H7 (cell line): ENCODE measurements at regions not wholly inside any gene's neighbourhood (a gene's known extent, or its start where the extent isn't known, plus 50 kb on each side); places are given as distances from the start of the nearest gene placed in this dataset.

Experiments
- DNase-seq: peaks from one replicate; pipeline ENCODE4 v3.0.0; 2012
- H3K27me3 ChIP-seq: 2 replicates; pipeline ENCODE4 v1.6.0; 2011; ENCODE audit warnings: mild to moderate bottlenecking, low read length; ENCODE audit not compliant: control insufficient read depth, insufficient read depth
- H3K36me3 ChIP-seq: replicated peaks from 2 replicates; pipeline ENCODE4 v1.5.1; 2011; ENCODE audit warnings: low read length; ENCODE audit not compliant: control insufficient read depth, insufficient read depth
- H3K4me3 ChIP-seq: 2 replicates; pipeline ENCODE4 v1.5.1; 2011; ENCODE audit warnings: low read depth, mild to moderate bottlenecking, control low read depth, low read length, moderate library complexity; ENCODE audit not compliant: insufficient read depth

- no peak for DNase-seq
- no peaks in the 10 kb centered on the region for H3K27me3 ChIP-seq
- no peak overlapping the region for H3K4me3 ChIP-seq
- no peaks in the 10 kb centered on the region for H3K36me3 ChIP-seq
These were observed 212.3 kb downstream of the MTERF1 start for GRCh38 chr7:91668217-91668616.

DNA sequence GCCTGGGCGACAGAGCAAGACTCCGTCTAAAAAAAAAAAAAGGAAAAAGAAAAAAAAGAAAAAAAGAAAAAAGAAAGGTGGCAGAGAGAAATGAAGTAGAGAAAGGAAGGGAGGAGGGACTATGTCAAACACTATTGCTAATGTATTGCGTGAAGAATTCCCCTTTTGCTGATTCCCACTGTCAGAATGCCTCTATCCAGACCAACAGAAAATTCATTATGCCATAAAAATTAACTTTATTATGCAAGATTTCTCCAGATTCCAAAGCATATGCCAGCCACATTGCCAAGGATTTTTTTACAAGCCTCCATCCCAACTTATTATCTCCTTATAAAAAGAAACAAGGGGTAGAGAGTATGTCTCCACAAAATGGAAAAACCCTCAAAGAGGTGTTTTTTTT, 209.3 kb downstream of the MTERF1 start:
- no peak for DNase-seq
- Histone ChIP-seq H3K27me3 (no peaks in the 10 kb centered on the region), H3K4me3 (no peak overlapping the region), H3K36me3 (no peaks in the 10 kb centered on the region)

- Histone ChIP-seq H3K4me3 (no peak overlapping the region), H3K27me3 (no peaks in the 10 kb centered on the region), H3K36me3 (no peaks in the 10 kb centered on the region)
- DNase-seq = no peak
These were observed 206.0 kb downstream of the MTERF1 start for GRCh38 chr7:91674470-91674869.

DNA sequence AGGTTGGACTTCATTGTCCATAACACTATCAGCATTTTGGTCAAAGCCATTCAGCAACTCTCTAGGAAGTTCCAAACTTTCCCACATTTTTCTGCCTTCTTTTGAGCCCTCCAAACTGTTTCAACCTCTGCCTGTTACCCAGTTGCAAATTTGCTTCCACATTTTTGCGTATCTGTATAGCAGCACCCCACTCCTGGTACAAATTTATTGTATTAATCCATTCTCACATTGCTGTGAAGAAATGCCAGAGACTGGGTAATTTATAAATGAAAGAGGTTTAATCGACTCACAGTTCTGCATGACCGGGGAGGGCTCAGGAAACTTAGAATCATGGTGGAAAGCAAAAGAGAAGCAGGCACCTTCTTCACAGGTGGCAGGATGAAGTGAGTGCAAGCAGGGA, 198.8 kb downstream of the MTERF1 start:
- no peaks in the 10 kb centered on the region for H3K36me3 ChIP-seq
- no peak overlapping the region for H3K4me3 ChIP-seq
- no peak for DNase-seq
- no peaks in the 10 kb centered on the region for H3K27me3 ChIP-seq

GRCh38 chr7:91683823-91684222, 196.7 kb downstream of the MTERF1 start:
- Histone ChIP-seq H3K27me3 (no peaks in the 10 kb centered on the region), H3K4me3 (no peak overlapping the region), H3K36me3 (no peaks in the 10 kb centered on the region)
- no peak for DNase-seq

- Histone ChIP-seq H3K4me3 (no peak overlapping the region), H3K36me3 (no peaks in the 10 kb centered on the region), H3K27me3 (no peaks in the 10 kb centered on the region)
- no peak for DNase-seq
These were observed 195.0 kb downstream of the MTERF1 start for GRCh38 chr7:91685544-91685943.

- no peak for DNase-seq
- Histone ChIP-seq H3K27me3 (no peaks in the 10 kb centered on the region), H3K4me3 (no peak overlapping the region), H3K36me3 (no peaks in the 10 kb centered on the region)
These were observed 189.9 kb downstream of the MTERF1 start for GRCh38 chr7:91690541-91691070.

- Histone ChIP-seq H3K4me3 (no peak overlapping the region), H3K36me3 (no peaks in the 10 kb centered on the region), H3K27me3 (no peaks in the 10 kb centered on the region)
- no peak for DNase-seq
These were observed 188.6 kb downstream of the MTERF1 start for GRCh38 chr7:91691865-91692264.

DNA sequence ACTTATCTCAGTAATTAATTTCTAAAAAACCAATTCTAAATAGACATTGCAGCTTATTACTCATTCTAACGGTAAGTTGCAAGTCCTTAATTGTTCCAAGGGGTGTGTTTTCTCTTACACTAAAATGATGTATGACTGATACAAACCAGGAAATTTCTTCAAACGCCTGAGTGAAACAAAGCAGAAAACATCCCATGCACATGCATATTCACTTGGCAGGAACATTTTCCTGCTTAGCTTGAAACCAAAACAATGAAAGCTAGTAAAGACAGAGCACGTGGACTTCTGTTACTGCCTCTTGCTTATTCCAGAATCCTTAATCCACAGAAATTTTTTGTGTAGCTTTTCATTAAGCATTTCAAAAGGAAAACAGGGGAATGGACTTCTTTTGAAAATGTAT, 187.7 kb downstream of the MTERF1 start:
- Histone ChIP-seq H3K27me3 (no peaks in the 10 kb centered on the region), H3K4me3 (no peak overlapping the region), H3K36me3 (no peaks in the 10 kb centered on the region)
- DNase-seq = no peak

- H3K27me3 ChIP-seq = no peaks in the 10 kb centered on the region
- DNase-seq = no peak
- no peaks in the 10 kb centered on the region for H3K36me3 ChIP-seq
- H3K4me3 ChIP-seq = no peak overlapping the region
These were observed 186.1 kb downstream of the MTERF1 start for GRCh38 chr7:91694351-91694841.

DNA sequence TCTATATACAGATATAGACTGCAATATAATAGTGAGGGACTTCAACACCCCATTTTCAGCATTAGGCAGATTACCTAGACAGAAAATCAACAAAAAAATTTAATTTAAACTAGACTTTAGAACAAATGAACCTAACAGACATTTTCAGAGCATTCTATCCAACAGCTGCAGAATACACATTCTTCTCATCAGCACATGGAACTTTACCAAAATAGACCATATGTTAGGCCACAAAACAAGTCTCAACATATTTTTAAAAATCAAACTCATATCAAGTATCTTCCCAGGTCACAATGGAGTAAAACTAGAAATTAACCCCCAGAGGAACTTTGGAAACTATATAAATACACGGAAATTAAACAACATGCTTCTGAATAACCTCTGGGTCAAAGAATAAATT, 169.6 kb downstream of the MTERF1 start:
- H3K4me3 ChIP-seq = no peak overlapping the region
- no peak for DNase-seq
- no peaks in the 10 kb centered on the region for H3K27me3 ChIP-seq
- H3K36me3 ChIP-seq = no peaks in the 10 kb centered on the region

- Histone ChIP-seq H3K27me3 (no peaks in the 10 kb centered on the region), H3K36me3 (no peaks in the 10 kb centered on the region), H3K4me3 (no peak overlapping the region)
- DNase-seq = no peak
These were observed 166.8 kb downstream of the MTERF1 start for GRCh38 chr7:91713669-91714068.

DNA sequence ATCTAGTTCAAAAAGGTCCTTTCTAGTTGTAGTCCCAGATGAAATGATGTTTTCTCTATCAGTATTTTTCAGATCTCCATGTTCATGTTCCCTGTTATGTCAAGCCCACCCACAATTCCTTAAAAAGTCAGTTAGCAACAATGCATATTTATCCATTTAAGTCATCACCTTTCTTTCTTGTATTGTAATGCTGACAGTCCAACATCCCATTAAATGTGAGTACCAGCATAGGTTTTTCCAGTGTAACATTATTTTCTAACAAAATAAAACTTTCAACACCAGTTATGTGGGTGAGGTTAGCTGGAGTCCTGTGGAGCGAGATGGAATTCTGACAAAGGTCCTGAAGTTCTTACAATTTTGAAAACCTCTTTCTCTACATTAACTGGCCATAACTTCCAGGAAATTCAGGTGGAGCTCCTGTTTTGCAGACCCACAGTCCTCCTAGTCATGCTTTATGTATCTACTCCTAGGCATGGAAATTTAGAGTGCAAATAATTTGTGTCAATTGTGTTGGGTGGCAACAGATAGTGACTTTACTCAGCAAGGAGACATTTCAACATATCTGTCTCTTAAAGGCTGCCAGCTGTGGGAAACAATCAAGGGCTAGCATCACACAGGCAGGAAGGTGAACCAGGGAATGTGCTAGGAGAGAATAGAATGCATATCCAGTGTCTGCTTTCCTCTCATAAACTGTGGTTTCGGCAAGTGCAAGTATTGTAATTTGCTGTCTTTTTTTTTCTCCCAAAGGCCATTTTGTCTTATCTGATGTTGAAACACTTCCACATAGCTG, 162.6 kb downstream of the MTERF1 start:
- no peak overlapping the region for H3K4me3 ChIP-seq
- H3K36me3 ChIP-seq = no peaks in the 10 kb centered on the region
- no peaks in the 10 kb centered on the region for H3K27me3 ChIP-seq
- DNase-seq = no peak

GRCh38 chr7:91719008-91719407, 161.5 kb downstream of the MTERF1 start:
- no peak for DNase-seq
- Histone ChIP-seq H3K4me3 (no peak overlapping the region), H3K27me3 (no peaks in the 10 kb centered on the region), H3K36me3 (no peaks in the 10 kb centered on the region)

DNA sequence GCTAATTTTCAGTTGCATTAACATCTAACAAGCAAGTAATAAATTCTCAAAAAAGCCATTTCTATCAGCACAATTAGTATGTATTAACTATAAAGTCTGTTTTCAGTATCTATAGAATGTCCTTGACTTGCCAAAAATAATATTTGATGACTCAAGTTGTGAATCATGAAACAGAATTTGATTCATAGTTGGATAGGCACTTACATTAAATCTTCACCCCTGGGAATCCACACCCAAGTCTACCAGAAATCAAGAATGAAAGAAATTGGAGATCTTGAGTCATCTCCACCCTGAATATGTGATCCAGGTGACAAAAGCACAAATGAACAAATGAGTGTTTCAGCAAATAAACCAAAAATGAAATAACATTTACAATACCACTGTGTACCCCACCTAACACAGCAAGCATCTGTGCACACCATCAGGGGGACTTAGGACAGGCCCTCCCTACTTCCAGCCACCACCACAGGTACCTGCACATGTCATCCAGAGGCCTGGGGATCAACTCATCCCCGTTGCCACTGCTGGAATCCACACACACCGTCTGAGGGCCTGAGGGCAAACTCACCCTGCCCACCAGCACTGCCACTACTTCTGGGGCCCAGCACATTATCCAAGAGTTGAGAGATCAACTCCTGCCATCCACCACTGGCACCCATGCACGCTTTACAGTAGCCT, 160.1 kb downstream of the MTERF1 start:
- Histone ChIP-seq H3K27me3 (no peaks in the 10 kb centered on the region), H3K4me3 (no peak overlapping the region), H3K36me3 (no peaks in the 10 kb centered on the region)
- DNase-seq = no peak
